ENCODE measurements at regions not wholly inside any gene's neighbourhood (a gene's known extent, or its start where the extent isn't known, plus 50 kb on each side); places are given as distances from the start of the nearest gene placed in this dataset.
"Not testable (repeated sequence)": the region's sequence is repeated elsewhere in the genome, so short reads cannot be mapped to it uniquely, and the experiment has no call there.

DNA sequence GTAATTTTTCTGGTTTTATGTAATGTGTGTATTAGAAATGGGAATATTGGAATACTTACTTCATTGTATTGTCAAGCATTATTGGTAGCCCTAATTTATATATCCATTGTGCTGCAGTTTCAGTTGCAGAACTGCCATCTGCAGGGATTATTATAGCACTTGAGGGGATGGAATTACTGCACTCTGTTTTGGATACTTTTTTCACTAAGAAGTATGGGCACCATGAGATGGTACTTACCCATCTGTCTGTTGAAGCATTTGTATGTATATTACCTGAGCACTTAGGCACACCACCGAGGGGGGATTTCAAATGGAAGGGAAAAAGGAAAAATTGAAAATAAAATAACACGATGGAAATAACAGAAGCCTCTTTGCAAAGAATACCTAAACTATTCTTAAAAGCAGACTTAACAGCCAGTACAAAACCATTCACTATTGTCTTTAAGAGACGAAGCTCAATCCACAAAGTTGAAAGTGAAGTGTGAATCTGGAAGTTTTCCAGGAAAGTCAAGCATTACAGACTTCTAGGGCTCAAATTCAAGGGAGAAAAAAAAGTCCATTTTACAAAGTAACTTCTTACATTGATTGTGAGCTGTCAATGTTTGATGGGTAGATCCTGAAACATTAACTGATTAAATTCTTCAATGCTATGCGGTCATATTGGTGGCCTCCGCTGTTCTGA is 318.7 kb downstream of the SOX4 start:
- intact Hi-C loops (cut with micrococcal nuclease) = no loop called here

DNA sequence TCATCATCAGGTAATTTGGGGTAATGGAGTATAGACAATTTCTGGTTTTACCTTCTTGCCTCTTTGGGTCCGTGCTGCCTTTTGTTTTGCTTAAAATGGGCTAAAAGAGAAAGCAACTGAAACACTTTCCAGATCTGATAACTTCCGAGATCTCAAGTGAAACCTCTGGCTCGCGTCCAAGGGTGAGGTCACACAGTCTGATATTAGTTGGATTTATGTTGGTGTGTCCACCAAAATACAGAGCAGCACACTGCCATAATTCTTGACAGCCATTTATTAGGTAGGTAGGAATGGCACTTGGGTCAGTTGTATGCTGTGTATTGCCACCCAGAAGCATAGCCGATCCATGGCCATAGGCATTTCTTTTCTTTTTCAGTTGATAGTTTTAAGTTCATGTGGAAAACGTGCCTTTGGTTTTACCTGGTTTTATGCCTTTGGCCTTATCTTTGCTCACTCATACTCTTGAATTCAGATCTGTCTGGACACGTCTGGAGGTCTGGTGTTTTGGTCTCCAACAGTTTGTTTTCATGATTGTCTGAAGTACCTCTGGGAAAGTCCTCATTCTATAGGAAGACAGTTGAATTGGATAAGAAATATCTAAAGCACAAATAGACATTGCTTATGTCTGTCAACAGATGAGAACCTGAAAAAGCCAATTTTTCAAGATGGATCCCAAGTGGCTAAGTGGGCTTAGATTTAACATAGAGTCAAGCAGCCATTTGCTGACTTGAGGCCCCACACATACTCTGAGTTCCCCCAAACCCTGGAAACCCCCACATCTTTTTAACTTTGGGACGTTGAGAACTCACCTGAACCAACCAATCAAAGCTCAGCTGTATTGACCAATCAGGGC is 320.8 kb downstream of the SOX4 start:
- intact Hi-C loops (cut with micrococcal nuclease) = loop anchor here (1.0 kb wide), 1 partner anchor 37 kb away; no protein-coding TSS in a partner anchor

DNA sequence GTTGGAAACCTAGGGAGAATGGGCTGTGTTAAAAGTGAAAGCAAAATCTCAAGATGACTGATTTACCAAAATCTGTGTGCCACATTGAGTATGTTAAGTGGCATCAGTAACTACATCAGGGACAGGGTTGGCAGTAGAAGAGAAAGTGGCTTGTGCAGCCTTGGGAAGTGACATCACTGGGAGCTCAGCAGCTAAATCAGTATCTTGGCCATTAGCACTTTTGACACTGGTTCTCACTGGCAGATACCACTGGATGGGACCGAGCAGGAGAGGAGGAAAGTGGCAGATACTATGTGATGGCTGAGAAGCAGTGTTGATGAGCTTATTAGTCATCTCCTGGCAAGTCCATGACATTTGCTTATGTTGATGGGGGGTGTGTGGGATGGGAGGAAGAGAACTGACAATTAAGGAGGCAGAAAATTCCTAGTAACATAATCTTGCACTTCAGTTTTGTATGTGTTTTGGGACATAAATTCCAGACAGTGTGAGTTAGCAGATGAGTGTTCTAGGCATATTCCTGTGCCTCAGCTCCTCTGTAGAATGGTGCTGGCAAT is 322.2 kb downstream of the SOX4 start:
- intact Hi-C loops (cut with micrococcal nuclease) = no loop called here

GRCh38 chr6:21918041-21918440 is 324.5 kb downstream of the SOX4 start:
- intact Hi-C loops (cut with micrococcal nuclease) = no loop called here

DNA sequence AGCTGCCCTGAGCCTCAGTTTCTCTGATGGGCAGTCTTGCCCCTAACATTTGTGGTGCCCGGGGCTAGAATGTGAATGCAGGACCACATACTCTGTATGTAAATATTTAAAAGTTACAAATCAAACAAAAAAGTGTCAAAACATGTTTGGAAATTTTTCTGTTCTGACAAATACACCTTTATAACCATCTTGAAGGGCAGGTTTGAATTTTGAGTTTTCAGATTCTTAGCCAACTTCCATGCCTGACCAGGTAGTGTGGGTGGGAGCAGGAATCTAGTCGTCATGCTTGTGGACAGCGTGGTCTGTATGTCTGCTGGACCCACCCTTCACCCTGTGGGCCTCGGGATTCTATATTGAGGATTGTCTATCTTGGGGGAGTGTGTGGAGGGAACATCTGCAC is 325.1 kb downstream of the SOX4 start:
- intact Hi-C loops (cut with micrococcal nuclease) = no loop called here

GRCh38 chr6:21922086-21922485 is 328.5 kb downstream of the SOX4 start:
- intact Hi-C loops (cut with micrococcal nuclease) = no loop called here

- intact Hi-C loops (cut with micrococcal nuclease) = loop anchor here (2.0 kb wide), 1 partner anchor 47 kb away; no protein-coding TSS in a partner anchor
Observed at GRCh38 chr6:21924002-21924401, 330.5 kb downstream of the SOX4 start.

DNA sequence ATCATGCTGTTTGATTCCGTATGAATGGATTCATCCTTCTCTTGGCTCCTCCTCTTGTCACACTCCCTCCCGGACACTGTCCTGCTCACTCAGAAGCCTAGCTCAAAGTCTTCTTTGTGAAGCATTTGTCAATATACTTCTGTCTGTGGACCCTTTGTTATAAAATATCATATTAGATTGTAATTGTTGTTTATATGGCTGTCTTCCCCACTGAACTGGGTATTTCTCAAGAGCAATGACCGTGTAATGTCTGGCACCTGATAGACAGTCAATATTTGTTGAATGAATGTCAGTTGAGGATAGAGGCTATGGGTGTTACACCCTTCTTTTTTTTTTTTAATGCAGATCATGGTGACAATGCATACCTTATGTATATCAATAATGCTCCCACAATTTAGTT is 335.3 kb downstream of the SOX4 start:
- intact Hi-C loops (cut with micrococcal nuclease) = no loop called here

GRCh38 chr6:21931641-21932335 is 338.2 kb downstream of the SOX4 start:
- intact Hi-C loops (cut with micrococcal nuclease) = no loop called here

DNA sequence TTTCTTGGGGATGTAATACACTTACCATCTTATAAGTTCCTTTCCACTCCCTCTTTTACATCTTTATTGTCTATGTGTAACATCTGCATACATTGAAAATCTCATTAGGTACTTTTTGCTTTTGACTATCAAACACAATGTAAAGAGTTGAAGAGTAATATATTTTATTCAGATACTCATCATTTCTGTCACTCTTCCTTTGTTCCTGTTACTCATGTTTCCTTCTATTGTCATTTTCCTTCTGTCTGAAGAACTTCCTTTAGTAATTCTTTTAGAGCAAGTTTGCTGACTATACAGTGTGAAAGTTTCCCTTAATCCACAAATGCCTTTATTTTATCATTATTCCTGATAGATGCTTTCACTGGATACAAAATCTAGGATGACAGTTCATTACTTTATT is 339.8 kb downstream of the SOX4 start:
- intact Hi-C loops (cut with micrococcal nuclease) = no loop called here

DNA sequence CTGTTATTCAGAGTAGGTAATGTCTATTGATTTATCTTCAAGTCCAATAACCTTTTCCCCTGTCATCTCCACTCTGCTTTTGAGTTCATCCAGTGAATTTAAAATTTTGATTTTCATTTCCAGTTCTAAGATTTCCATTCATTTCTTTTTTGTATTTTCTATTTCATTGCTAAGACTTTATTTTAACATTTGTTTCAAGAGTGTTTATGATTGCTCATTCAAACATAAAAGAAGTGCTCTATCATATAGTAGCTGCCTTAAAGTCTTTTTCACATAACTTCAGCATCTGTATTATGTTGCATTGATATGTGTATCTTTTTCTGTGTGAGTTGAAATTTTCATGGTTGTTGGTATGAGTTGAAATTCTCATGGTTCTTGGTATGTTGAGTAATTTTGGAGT is 341.6 kb downstream of the SOX4 start:
- intact Hi-C loops (cut with micrococcal nuclease) = loop anchor here (2.0 to 5.0 kb wide), 3 partner anchors 338 to 1373 kb away; no protein-coding TSS in a partner anchor

GRCh38 chr6:21935561-21936028 is 342.0 kb downstream of the SOX4 start:
- intact Hi-C loops (cut with micrococcal nuclease) = loop anchor here (2.0 to 5.0 kb wide), 3 partner anchors 339 to 1373 kb away; no protein-coding TSS in a partner anchor

- intact Hi-C loops (cut with micrococcal nuclease) = loop anchor here (5.0 kb wide), 1 partner anchor 1375 kb away; no protein-coding TSS in a partner anchor
Observed at GRCh38 chr6:21937466-21937865, 343.9 kb downstream of the SOX4 start.

DNA sequence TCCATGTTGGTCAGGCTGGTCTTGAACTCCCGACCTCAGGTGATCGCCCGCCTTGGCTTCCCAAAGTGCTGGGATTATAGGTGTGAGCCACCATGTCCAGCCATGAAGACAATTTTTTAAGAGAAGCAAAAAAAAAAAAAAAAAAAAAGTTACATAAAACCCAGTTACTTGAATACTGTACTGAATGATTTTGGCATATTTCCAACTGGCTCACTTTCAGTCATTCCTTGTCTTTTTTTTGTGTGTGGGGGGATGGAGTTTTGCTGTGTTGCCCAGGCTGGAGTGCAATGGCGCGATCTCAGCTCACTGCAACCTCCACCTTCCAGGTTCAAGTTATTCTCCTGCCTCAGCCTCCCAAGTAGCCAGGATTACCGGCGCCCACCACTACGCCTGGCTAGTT is 345.5 kb downstream of the SOX4 start:
- intact Hi-C loops (cut with micrococcal nuclease) = loop anchor here (5.0 kb wide), 1 partner anchor 1377 kb away; no protein-coding TSS in a partner anchor

DNA sequence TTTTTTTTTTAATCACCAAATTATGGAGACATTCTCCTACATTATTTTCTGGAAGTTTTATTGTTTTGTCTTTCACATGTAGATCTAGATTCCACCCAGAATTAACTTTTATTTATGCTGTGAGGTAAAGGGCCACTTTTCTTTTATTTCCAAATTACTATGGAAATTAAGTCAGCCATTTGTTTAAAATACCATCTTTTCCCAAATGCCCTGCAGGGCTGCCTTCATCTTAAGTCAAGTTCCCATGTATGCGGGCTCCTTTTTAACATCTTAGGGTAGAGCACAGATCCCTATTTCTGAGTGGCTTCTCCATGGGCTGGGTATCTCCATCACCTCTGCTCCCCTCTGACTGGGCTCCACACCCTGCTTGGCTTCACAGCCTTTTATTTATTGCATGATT is 348.4 kb downstream of the SOX4 start:
- intact Hi-C loops (cut with micrococcal nuclease) = no loop called here

DNA sequence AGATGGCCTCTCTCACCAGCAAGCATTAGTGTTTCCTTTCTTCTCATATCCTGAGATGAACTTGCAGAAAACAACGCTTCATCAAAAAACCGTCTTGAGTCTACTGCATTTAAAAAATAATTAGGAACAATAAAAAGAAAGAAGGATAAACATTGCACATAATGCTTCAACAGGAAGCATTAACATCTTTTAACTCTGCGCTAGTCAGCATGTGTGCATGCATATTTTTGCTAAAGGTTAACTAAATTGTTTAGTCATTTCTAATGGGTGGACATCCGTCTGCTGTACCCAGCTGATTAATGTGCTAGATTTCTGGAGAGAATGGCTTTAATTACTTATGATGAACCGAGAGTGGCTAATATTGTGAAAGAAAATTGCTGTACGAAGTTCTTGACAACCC is 349.3 kb downstream of the SOX4 start:
- intact Hi-C loops (cut with micrococcal nuclease) = no loop called here

DNA sequence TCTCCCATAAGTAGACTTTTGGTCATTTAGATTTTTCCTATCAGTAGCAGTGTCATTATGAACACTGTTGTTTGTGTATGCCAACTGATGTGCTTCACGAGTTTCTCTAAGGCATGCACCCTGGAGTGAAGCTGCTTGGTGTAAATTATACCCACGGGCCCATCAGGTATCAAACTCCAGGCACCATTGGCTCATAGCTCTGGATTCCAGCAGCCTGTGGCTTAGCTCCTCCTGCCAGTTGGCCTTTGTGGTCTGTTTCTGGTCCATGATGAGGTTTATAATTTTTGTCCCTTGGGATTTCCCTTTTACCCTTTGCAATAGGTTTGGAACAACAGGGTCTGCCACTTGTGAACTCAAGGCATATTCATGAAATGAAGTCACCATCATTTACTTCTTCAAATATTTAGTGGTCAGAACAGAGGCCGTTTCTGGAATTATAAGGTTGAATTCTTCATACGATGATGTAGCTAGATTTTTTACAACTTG is 350.5 kb downstream of the PRL start:
- intact Hi-C loops (cut with micrococcal nuclease) = no loop called here

GRCh38 chr6:21947227-21947626 is 349.6 kb downstream of the PRL start:
- intact Hi-C loops (cut with micrococcal nuclease) = not testable (repeated sequence)

DNA sequence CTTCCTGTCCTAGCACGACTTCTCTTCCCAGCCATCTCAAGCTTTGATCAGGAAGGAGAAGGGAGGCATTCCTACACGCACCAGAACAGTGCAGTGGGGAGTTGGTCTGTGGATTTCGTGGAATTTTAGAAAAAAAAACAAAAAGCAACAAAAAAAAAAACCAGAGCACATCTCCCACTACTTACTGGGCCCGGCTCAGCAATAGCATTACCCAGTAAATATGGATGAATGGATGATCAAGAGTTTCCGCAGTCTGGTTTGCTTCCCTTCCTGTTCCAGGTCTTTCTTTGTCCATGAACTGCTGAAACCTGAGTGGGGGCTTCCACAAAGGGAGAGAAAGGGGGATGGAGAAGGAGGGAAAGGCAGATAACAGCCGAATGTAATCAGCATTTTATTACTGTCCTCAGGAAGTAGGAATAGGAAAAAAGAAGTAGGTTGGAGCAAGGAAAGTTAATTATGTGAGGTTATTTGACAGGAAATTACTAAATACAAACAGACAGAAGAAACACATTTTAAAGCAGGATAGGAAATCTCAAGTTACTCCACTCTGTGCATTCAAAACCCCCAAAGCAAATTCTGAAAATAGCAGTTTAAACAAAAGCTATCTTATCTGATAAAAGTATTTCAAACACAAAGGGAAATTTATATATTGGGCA is 349.0 kb downstream of the PRL start:
- intact Hi-C loops (cut with micrococcal nuclease) = no loop called here

DNA sequence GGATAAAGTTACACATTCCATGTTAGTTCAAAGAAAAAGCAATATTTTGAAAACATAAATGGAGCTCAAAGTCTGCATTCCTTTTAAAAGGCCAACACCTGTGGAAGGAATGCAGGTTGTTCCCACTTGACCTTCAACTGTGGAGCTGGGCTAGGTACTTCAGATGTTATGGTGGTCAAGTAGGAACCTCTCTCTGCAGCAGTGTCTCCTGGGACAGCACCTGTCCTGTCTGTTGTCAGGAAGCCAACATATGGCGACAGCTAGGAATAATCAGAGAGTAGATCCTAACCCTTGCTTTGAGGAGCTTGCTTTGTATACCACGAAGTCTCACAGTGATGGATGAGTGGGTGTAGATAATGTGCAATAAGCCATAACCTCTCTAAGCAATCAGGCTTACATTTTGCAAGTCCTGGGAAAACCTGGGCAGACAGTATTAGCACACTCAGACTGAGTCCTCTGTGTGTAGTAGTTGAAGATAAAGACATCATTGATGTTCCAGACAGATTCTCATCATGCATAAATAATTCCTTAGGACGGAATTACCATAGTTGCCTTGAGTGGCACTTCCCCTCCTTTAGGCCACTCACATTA is 347.5 kb downstream of the PRL start:
- intact Hi-C loops (cut with micrococcal nuclease) = no loop called here
